ENCODE measurements at regions not wholly inside any gene's neighbourhood (a gene's known extent, or its start where the extent isn't known, plus 50 kb on each side); places are given as distances from the start of the nearest gene placed in this dataset.
"Not testable (repeated sequence)": the region's sequence is repeated elsewhere in the genome, so short reads cannot be mapped to it uniquely, and the experiment has no call there.

- Mint-ChIP-seq H3K27ac (no peak overlapping the region), H3K4me1 (no peaks in the 10 kb centered on the region)
- CTCF ChIA-PET, result no interaction called here
Measured at GRCh38 chr16:65254144-65254543, 132.3 kb upstream of the CDH11 start.

GRCh38 chr16:65249768-65250167, 127.9 kb upstream of the CDH11 start:
- Mint-ChIP-seq H3K36me3 (no peaks in the 10 kb centered on the region), H3K9me3 (peaks cover 7% of the 10 kb centered on the region), H3K4me1 (no peaks in the 10 kb centered on the region), H3K27me3 (no peaks in the 10 kb centered on the region), H3K4me3 (no peak overlapping the region), H3K27ac (no peak overlapping the region)
- CTCF ChIA-PET, result no interaction called here
- DNase-seq, result no peak

More at GRCh38 chr16:65254144-65254543, 132.3 kb upstream of the CDH11 start:
- no peaks in the 10 kb centered on the region for H3K36me3 Mint-ChIP-seq
- DNase-seq, result no peak
- H3K27me3 Mint-ChIP-seq, result no peaks in the 10 kb centered on the region
- H3K4me3 Mint-ChIP-seq, result no peak overlapping the region
- peaks cover 3% of the 10 kb centered on the region for H3K9me3 Mint-ChIP-seq

- Mint-ChIP-seq H3K4me1 (no peaks in the 10 kb centered on the region), H3K27me3 (no peaks in the 10 kb centered on the region), H3K9me3 (peaks cover 6% of the 10 kb centered on the region), H3K4me3 (no peak overlapping the region), H3K27ac (no peak overlapping the region), H3K36me3 (no peaks in the 10 kb centered on the region)
- CTCF ChIA-PET, result no interaction called here
- no peak for DNase-seq
Measured at GRCh38 chr16:65244787-65245186, 122.9 kb upstream of the CDH11 start.

GRCh38 chr16:65235339-65236177, 113.7 kb upstream of the CDH11 start:
- no peak overlapping the region for H3K4me3 Mint-ChIP-seq
- H3K27ac Mint-ChIP-seq, result no peak overlapping the region
- CTCF ChIA-PET, result no interaction called here
- H3K36me3 Mint-ChIP-seq, result peaks cover 1% of the 10 kb centered on the region
- DNase-seq, result no peak
- no peaks in the 10 kb centered on the region for H3K27me3 Mint-ChIP-seq
- no peaks in the 10 kb centered on the region for H3K4me1 Mint-ChIP-seq
- H3K9me3 Mint-ChIP-seq, result peaks cover 25% of the 10 kb centered on the region

- CTCF ChIA-PET, H3K27me3 Mint-ChIP-seq, H3K4me3 Mint-ChIP-seq, H3K4me1 Mint-ChIP-seq, H3K36me3 Mint-ChIP-seq, H3K27ac Mint-ChIP-seq, DNase-seq: not testable (repeated sequence)
- peaks cover 23% of the 10 kb centered on the region for H3K9me3 Mint-ChIP-seq
Measured at GRCh38 chr16:65234721-65235320, 113.0 kb upstream of the CDH11 start.

- H3K27ac Mint-ChIP-seq, result no peak overlapping the region
- H3K27me3 Mint-ChIP-seq, result no peaks in the 10 kb centered on the region
- H3K4me1 Mint-ChIP-seq, result no peaks in the 10 kb centered on the region
- CTCF ChIA-PET, result no interaction called here
- no peak overlapping the region for H3K4me3 Mint-ChIP-seq
- peaks cover 21% of the 10 kb centered on the region for H3K9me3 Mint-ChIP-seq
- no peak for DNase-seq
- peaks cover 1% of the 10 kb centered on the region for H3K36me3 Mint-ChIP-seq
Measured at GRCh38 chr16:65229191-65229662, 107.4 kb upstream of the CDH11 start.

GRCh38 chr16:65227150-65227835, 105.4 kb upstream of the CDH11 start:
- CTCF ChIA-PET, result no interaction called here
- DNase-seq, result no peak
- no peak overlapping the region for H3K4me3 Mint-ChIP-seq
- H3K27ac Mint-ChIP-seq, result no peak overlapping the region
- H3K36me3 Mint-ChIP-seq, result no peaks in the 10 kb centered on the region
- no peaks in the 10 kb centered on the region for H3K4me1 Mint-ChIP-seq
- peaks cover 14% of the 10 kb centered on the region for H3K9me3 Mint-ChIP-seq
- no peaks in the 10 kb centered on the region for H3K27me3 Mint-ChIP-seq

GRCh38 chr16:65226077-65226476, 104.2 kb upstream of the CDH11 start:
- Mint-ChIP-seq H3K36me3 (no peaks in the 10 kb centered on the region), H3K27me3 (no peaks in the 10 kb centered on the region), H3K27ac (no peak overlapping the region), H3K4me3 (no peak overlapping the region), H3K9me3 (peaks cover 7% of the 10 kb centered on the region), H3K4me1 (no peaks in the 10 kb centered on the region)
- no peak for DNase-seq
- CTCF ChIA-PET, result no interaction called here

GRCh38 chr16:65225488-65225887, 103.6 kb upstream of the CDH11 start:
- Mint-ChIP-seq H3K27ac (no peak overlapping the region), H3K36me3 (no peaks in the 10 kb centered on the region), H3K9me3 (peaks cover 7% of the 10 kb centered on the region), H3K4me1 (no peaks in the 10 kb centered on the region), H3K27me3 (no peaks in the 10 kb centered on the region), H3K4me3 (no peak overlapping the region)
- CTCF ChIA-PET, result no interaction called here
- DNase-seq, result no peak

GRCh38 chr16:65224994-65225393, 103.1 kb upstream of the CDH11 start:
- Mint-ChIP-seq H3K36me3 (no peaks in the 10 kb centered on the region), H3K27me3 (no peaks in the 10 kb centered on the region), H3K4me1 (no peaks in the 10 kb centered on the region), H3K27ac (no peak overlapping the region), H3K4me3 (no peak overlapping the region), H3K9me3 (peaks cover 7% of the 10 kb centered on the region)
- no peak for DNase-seq
- CTCF ChIA-PET, result no interaction called here

GRCh38 chr16:65224471-65224870, 102.6 kb upstream of the CDH11 start:
- no peak for DNase-seq
- no peak overlapping the region for H3K4me3 Mint-ChIP-seq
- H3K36me3 Mint-ChIP-seq, result no peaks in the 10 kb centered on the region
- peaks cover 7% of the 10 kb centered on the region for H3K9me3 Mint-ChIP-seq
- CTCF ChIA-PET, result no interaction called here
- no peaks in the 10 kb centered on the region for H3K27me3 Mint-ChIP-seq
- no peaks in the 10 kb centered on the region for H3K4me1 Mint-ChIP-seq
- no peak overlapping the region for H3K27ac Mint-ChIP-seq

GRCh38 chr16:65223335-65223734, 101.5 kb upstream of the CDH11 start:
- H3K36me3 Mint-ChIP-seq, result no peaks in the 10 kb centered on the region
- CTCF ChIA-PET, result no interaction called here
- no peak overlapping the region for H3K27ac Mint-ChIP-seq
- no peaks in the 10 kb centered on the region for H3K27me3 Mint-ChIP-seq
- H3K9me3 Mint-ChIP-seq, result peaks cover 3% of the 10 kb centered on the region
- no peaks in the 10 kb centered on the region for H3K4me1 Mint-ChIP-seq
- no peak overlapping the region for H3K4me3 Mint-ChIP-seq
- no peak for DNase-seq

- H3K4me1 Mint-ChIP-seq, result no peaks in the 10 kb centered on the region
- CTCF ChIA-PET, result no interaction called here
- H3K27ac Mint-ChIP-seq, result no peak overlapping the region
- DNase-seq, result no peak
- peaks cover 5% of the 10 kb centered on the region for H3K9me3 Mint-ChIP-seq
- H3K36me3 Mint-ChIP-seq, result no peaks in the 10 kb centered on the region
- no peaks in the 10 kb centered on the region for H3K27me3 Mint-ChIP-seq
- H3K4me3 Mint-ChIP-seq, result no peak overlapping the region
Measured at GRCh38 chr16:65222536-65222935, 100.7 kb upstream of the CDH11 start.

GRCh38 chr16:65222049-65222448, 100.2 kb upstream of the CDH11 start:
- Mint-ChIP-seq H3K36me3 (no peaks in the 10 kb centered on the region), H3K27ac (no peak overlapping the region), H3K4me1 (no peaks in the 10 kb centered on the region), H3K27me3 (no peaks in the 10 kb centered on the region), H3K9me3 (peaks cover 7% of the 10 kb centered on the region), H3K4me3 (no peak overlapping the region)
- DNase-seq, result no peak
- CTCF ChIA-PET, result no interaction called here

GRCh38 chr16:65219786-65220185, 97.9 kb upstream of the CDH11 start:
- Mint-ChIP-seq H3K4me3 (no peak overlapping the region), H3K27ac (no peak overlapping the region), H3K27me3 (no peaks in the 10 kb centered on the region), H3K4me1 (no peaks in the 10 kb centered on the region), H3K9me3 (peaks cover 8% of the 10 kb centered on the region), H3K36me3 (no peaks in the 10 kb centered on the region)
- no peak for DNase-seq
- CTCF ChIA-PET, result no interaction called here

All from activated naive CD4-positive, alpha-beta T cell treated with anti-CD3 and anti-CD28 coated beads, Interleukin-2, amount 10 ng/mL, durations not matched to agents 7 days and 5 days (primary cell).